Large intestine (tissue), 3 donors: ENCODE measurements at regions not wholly inside any gene's neighbourhood (a gene's known extent, or its start where the extent isn't known, plus 50 kb on each side); places are given as distances from the start of the nearest gene placed in this dataset.
"Not testable (repeated sequence)": the region's sequence is repeated elsewhere in the genome, so short reads cannot be mapped to it uniquely, and the experiment has no call there.

ENCODE experiments used
- DNase-seq, 2 donors: peaks; one replicate each; pipeline versions ENCODE4 v3.0.0 to v3.0.0-alpha.2; 2013
- H3K27ac ChIP-seq: one replicate; pipeline ENCODE4 v1.5.1; 2013; ENCODE audit warnings: low read length
- H3K27me3 ChIP-seq: 2 replicates; pipeline ENCODE4 v1.6.1; 2013; ENCODE audit warnings: low read length; ENCODE audit not compliant: control insufficient read depth, insufficient read depth
- H3K36me3 ChIP-seq: 2 replicates; pipeline ENCODE4 v1.6.1; 2013; ENCODE audit warnings: low read length; ENCODE audit not compliant: control insufficient read depth, insufficient read depth
- H3K4me1 ChIP-seq: one replicate; pipeline ENCODE4 v1.6.1; 2013; ENCODE audit warnings: low read length; ENCODE audit not compliant: control insufficient read depth, insufficient read depth
- H3K4me3 ChIP-seq: one replicate; pipeline ENCODE4 v1.5.1; 2013; ENCODE audit warnings: low read length
- H3K9me3 ChIP-seq: one replicate; pipeline ENCODE4 v1.6.1; 2013; ENCODE audit warnings: mild to moderate bottlenecking, low read depth, low read length, moderate library complexity; ENCODE audit not compliant: control insufficient read depth
- whole genome bisulfite sequencing: methylation state at CpG from one replicate; pipeline ENCODE4 v1.1.5; 2013; ENCODE audit warnings: low lambda C conversion rate; ENCODE audit not compliant: insufficient coverage; 5-methylcytosine and 5-hydroxymethylcytosine counted together

- H3K27me3 ChIP-seq: no peaks in the 10 kb centered on the region
- H3K4me1 ChIP-seq: no peaks in the 10 kb centered on the region
- no peaks in the 10 kb centered on the region for H3K9me3 ChIP-seq
- no peak overlapping the region for H3K4me3 ChIP-seq
- H3K36me3 ChIP-seq: no peaks in the 10 kb centered on the region
- no peak overlapping the region for H3K27ac ChIP-seq
- no CpG with 5 or more reads among the region's 4 CpGs for WGBS
- DNase-seq: no peak
Measured at GRCh38 chr18:1668279-1668678, 763.6 kb downstream of the ADCYAP1 start.

DNA sequence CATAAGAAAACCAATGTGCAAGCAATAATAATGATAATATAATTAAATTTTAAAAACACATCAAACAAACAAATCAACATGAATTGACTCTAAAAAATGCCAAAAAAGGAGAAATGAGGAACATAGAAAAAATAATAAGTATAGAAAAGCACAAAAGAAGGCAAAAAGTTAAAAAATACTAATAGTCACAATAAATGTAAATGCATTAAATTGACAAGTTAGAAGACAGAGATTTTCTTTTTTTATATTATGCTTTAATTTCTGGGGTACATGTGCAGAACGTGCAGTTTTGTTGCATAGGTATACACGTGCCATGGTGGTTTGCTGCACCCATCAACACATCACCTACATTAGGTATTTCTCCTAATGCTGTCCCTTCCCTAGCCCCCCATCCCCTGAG lies 767.0 kb downstream of the ADCYAP1 start:
- H3K27ac ChIP-seq, H3K9me3 ChIP-seq, H3K27me3 ChIP-seq, DNase-seq, H3K4me1 ChIP-seq, H3K36me3 ChIP-seq, H3K4me3 ChIP-seq: not testable (repeated sequence)
- WGBS: no CpG with 5 or more reads among the region's 2 CpGs

DNA sequence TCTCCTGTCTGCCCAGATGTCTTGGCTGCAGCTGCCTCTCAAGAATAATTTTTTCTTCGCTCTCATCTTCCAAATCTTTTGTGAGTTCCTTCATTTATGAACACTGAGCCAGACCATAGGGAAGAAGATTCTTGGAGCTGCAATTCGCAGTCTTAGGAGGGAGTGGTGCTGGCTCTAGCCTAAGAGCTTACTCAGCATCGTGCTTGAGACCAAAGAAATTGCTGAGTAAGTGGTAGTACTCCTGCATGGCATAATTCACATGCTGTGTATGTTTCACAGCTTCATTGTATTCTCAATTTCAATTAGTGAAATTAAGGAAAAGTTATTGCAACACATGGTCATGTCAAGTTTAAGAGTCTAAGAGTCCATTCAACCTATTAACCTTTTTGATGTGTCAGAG lies 771.7 kb downstream of the ADCYAP1 start:
- Histone ChIP-seq H3K9me3 (no peaks in the 10 kb centered on the region), H3K4me1 (no peaks in the 10 kb centered on the region), H3K27ac (no peak overlapping the region), H3K27me3 (no peaks in the 10 kb centered on the region), H3K4me3 (no peak overlapping the region), H3K36me3 (no peaks in the 10 kb centered on the region)
- DNase-seq: no peak
- WGBS: 100% methylated on average over 1 of the region's 3 CpGs

DNA sequence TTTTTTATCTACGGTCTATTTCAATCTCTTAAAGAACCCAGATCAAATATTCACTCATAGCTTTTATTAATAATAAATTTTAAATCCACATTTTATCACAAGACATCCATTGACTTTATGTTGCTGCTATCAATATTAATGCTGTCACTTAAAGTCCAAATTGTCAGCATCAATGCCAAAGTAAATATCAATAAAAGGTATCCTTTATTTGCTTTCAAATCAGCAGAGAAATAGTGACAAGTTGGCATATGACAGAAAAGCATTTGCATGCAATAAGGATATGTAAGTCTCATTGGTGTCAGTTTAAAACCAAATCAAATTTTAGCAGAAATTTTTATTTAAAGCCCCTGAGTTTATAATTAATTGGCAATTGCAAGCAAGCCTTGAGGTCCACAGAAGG lies 775.4 kb downstream of the ADCYAP1 start:
- no peaks in the 10 kb centered on the region for H3K4me1 ChIP-seq
- no peak overlapping the region for H3K27ac ChIP-seq
- H3K4me3 ChIP-seq: no peak overlapping the region
- WGBS: 67% methylated on average over 1 of the region's 1 CpG
- no peak for DNase-seq
- no peaks in the 10 kb centered on the region for H3K27me3 ChIP-seq
- H3K9me3 ChIP-seq: no peaks in the 10 kb centered on the region
- no peaks in the 10 kb centered on the region for H3K36me3 ChIP-seq

DNA sequence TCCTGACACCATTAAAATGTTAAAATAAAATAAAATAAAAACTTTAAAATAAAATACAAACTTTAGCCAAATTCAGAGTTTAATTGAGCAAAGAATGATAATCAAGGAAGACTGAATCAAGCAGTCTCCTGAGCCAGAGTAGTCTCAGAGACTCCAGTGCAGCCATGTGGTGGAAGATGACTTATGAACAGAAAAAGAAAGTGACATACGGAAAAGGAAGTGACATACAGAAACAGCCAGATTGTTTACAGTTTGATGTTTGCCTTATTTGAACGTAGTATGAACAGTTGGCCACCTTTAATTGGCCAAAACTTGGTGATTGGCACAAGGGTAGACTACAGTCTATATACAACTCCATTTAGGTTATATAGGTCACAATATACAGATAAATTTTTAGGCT lies 787.2 kb downstream of the ADCYAP1 start:
- DNase-seq: no peak
- no peaks in the 10 kb centered on the region for H3K36me3 ChIP-seq
- no peak overlapping the region for H3K27ac ChIP-seq
- no peaks in the 10 kb centered on the region for H3K9me3 ChIP-seq
- WGBS: 57% methylated on average over 1 of the region's 2 CpGs
- H3K4me3 ChIP-seq: no peak overlapping the region
- no peaks in the 10 kb centered on the region for H3K4me1 ChIP-seq
- H3K27me3 ChIP-seq: no peaks in the 10 kb centered on the region

DNA sequence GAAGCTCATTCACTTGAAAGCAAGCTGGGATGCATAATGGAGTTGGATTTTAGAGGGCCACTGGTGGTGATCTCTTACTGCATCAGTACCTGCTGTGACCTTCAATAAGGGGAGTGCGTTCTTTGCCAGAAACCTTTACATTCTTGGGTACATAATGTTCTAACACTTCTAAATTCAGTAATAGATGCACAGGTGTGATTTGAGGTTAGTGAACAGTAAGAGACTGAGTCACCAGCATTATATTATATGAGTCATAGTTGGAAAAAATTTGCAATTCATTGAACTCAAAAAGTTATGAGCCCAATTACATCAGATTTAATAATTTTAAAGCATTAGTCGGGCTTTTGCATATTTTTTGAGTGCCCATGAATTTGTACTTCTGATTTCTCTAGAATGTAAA lies 803.3 kb downstream of the ADCYAP1 start:
- Histone ChIP-seq H3K27me3 (no peaks in the 10 kb centered on the region), H3K36me3 (no peaks in the 10 kb centered on the region), H3K4me3 (no peak overlapping the region), H3K4me1 (no peaks in the 10 kb centered on the region), H3K9me3 (no peaks in the 10 kb centered on the region), H3K27ac (no peak overlapping the region)
- DNase-seq: no peak
- WGBS: no CpG with 5 or more reads among the region's 2 CpGs

DNA sequence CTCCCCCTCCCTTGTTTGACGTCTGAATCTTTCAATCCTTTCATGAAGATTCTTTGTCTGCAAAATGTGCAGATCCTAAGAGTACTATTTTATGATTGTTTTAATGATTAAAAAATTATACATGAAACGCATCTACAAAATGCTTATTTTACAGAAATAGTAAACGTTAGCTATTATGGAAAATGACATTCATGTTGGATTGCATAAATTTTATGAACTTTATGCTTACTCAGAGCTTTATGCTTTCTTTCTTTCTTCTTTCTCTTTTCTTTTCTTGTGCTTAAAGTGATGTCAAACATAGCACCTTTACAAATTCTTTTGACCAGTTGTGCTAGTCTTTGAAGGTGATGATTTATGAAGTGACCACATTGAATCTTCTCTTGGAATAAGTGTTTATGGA lies 805.4 kb downstream of the ADCYAP1 start:
- Histone ChIP-seq H3K27me3 (no peaks in the 10 kb centered on the region), H3K27ac (no peak overlapping the region), H3K4me3 (no peak overlapping the region)

DNA sequence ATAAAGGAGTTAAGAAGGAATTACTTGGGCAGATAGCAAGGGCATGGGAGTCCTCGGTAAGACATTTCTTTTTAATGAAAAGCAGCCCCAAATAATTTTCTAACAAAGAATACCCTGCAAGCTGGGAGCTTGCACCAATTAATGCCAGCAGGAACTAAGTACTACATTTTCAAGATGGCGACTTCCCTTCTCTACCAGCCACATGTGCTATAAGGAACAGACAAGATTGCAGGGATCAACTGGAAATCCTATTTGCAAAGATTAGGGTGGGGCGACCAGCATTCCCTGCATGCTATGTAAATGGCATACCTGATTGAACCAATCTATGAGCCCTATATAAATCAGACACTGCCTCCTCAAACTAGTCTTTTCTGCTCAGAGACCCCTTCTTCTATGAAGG lies 827.5 kb downstream of the ADCYAP1 start:
- no peak for DNase-seq
- H3K4me1 ChIP-seq: no peaks in the 10 kb centered on the region
- H3K27me3 ChIP-seq: no peaks in the 10 kb centered on the region
- no peak overlapping the region for H3K4me3 ChIP-seq
- no peak overlapping the region for H3K27ac ChIP-seq
- H3K36me3 ChIP-seq: no peaks in the 10 kb centered on the region
- 60% methylated on average over 1 of the region's 3 CpGs for WGBS
- H3K9me3 ChIP-seq: no peaks in the 10 kb centered on the region

More for the DNA sequence above, 805.4 kb downstream of the ADCYAP1 start:
- Histone ChIP-seq H3K4me1 (no peaks in the 10 kb centered on the region), H3K9me3 (no peaks in the 10 kb centered on the region), H3K36me3 (no peaks in the 10 kb centered on the region)
- no peak for DNase-seq
- 100% methylated on average over 1 of the region's 3 CpGs for WGBS

GRCh38 chr18:1746131-1746530 lies 825.2 kb downstream of the METTL4 start:
- DNase-seq: no peak
- no peaks in the 10 kb centered on the region for H3K27me3 ChIP-seq
- H3K27ac ChIP-seq: no peak overlapping the region
- H3K4me3 ChIP-seq: no peak overlapping the region
- H3K9me3 ChIP-seq: no peaks in the 10 kb centered on the region
- no peaks in the 10 kb centered on the region for H3K36me3 ChIP-seq
- H3K4me1 ChIP-seq: no peaks in the 10 kb centered on the region

GRCh38 chr18:1751249-1751648 lies 820.1 kb downstream of the METTL4 start:
- no peaks in the 10 kb centered on the region for H3K36me3 ChIP-seq
- H3K27ac ChIP-seq: no peak overlapping the region
- no peak overlapping the region for H3K4me3 ChIP-seq
- no peaks in the 10 kb centered on the region for H3K9me3 ChIP-seq
- DNase-seq: no peak
- no peaks in the 10 kb centered on the region for H3K27me3 ChIP-seq
- no peaks in the 10 kb centered on the region for H3K4me1 ChIP-seq
- no CpG with 5 or more reads among the region's 1 CpG for WGBS

GRCh38 chr18:1760901-1761300 lies 810.4 kb downstream of the METTL4 start:
- Histone ChIP-seq H3K27me3 (no peaks in the 10 kb centered on the region), H3K4me1 (no peaks in the 10 kb centered on the region), H3K9me3 (no peaks in the 10 kb centered on the region), H3K36me3 (no peaks in the 10 kb centered on the region), H3K4me3 (no peak overlapping the region), H3K27ac (no peak overlapping the region)
- no peak for DNase-seq
- WGBS: 100% methylated on average over 1 of the region's 3 CpGs
